Testis (tissue), 2 donors: ENCODE measurements at regions not wholly inside any gene's neighbourhood (a gene's known extent, or its start where the extent isn't known, plus 50 kb on each side); places are given as distances from the start of the nearest gene placed in this dataset.

Experiments
- DNase-seq: peaks from one replicate; pipeline ENCODE4 v3.0.0-alpha.2; 2019
- H3K27ac ChIP-seq, 2 donors: fragments of 200-600 bp; sonication (generic); one replicate each; pipeline ENCODE4 v1.5.1; 2019
- H3K27me3 ChIP-seq: fragments of 200-600 bp; sonication (generic); one replicate; pipeline ENCODE4 v1.5.1; 2019
- H3K36me3 ChIP-seq: fragments of 200-600 bp; sonication (generic); one replicate; pipeline ENCODE4 v1.5.1; 2017; ENCODE audit warnings: low read depth; ENCODE audit errors: missing control alignments
- H3K4me1 ChIP-seq: fragments of 200-600 bp; sonication (generic); one replicate; pipeline ENCODE4 v1.5.1; 2019
- H3K4me3 ChIP-seq, 2 donors: fragments of 200-600 bp; sonication (generic); one replicate each; pipeline ENCODE4 v1.5.1; 2017 to 2019
- H3K9me3 ChIP-seq: fragments of 200-600 bp; sonication (generic); one replicate; pipeline ENCODE4 v1.5.1; 2017
- POLR2A ChIP-seq: fragments of 450-650 bp; IDR thresholded peaks from one replicate; pipeline ENCODE4 v1.6.1; 2017; ENCODE audit warnings: antibody characterized with exemption, mild to moderate bottlenecking, moderate library complexity
- WGBS, 2 donors: methylation state at CpG; one replicate each; pipeline ENCODE4 v1.1.5; 2018; 5-methylcytosine and 5-hydroxymethylcytosine counted together
- intact Hi-C: fragments of 100-400 bp; cut with DNase I; formaldehyde crosslinking; loops from one replicate; pipeline ENCODE4 v1.15.1; 2023; ENCODE audit warnings: low total_unique reads
- TF ChIP-seq, protein P1 (sequence below), 3 experiments: fragments of 450-650 bp in 2 of 3; fragments of 200-600 bp in 1 of 3; sonication (generic) in 1 of 3; IDR thresholded peaks; one replicate each; pipeline ENCODE4 v1.5.1; 2016 to 2019; ENCODE audit warnings: antibody characterized with exemption in 3 of 3, mild to moderate bottlenecking in 2 of 3, moderate library complexity in 1 of 3

DNA sequence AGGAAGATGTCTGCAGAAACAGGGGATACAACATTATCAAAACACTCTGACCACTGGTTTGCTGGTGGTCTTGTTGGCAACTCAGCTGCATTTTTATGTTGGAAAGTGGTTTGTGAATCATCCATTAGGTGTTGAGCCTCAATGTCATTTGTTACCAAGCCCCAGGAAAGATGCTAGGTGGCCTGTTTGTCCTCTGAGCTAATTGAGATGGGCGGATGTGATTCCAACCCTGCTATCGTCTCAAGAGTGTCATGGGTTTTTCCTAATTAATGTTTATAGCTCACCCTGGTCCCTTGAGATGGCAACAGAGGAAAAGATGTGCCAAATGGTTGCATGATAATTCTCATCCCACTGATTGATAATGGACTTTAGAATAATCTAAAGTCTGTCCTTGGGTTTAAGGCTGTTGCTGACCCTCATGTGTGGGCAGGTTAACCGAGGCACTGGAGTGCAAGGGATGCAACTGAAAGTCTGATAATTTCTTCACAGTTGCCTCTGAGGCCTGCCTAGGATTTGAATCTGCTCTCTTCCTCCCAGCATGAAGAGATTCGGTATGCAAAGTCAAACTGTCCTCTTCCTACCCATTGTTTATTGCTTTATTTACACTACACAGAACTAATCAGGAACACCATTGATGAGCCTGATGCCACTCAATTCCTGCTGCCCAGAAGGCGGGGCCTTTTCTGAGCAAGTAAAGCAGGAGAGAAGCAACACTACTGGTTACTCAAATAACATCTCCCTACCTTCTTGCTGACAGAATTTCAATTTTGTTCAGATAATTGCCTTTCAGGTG, 166.2 kb upstream of the TBC1D5 start:
- intact Hi-C loops, result no loop called here
- H3K27ac ChIP-seq, result no peak overlapping the region
- 72 to 77% methylated on average over 5 of the region's 5 CpGs for WGBS, 2 donors
- H3K4me3 ChIP-seq, result no peak overlapping the region
- H3K36me3 ChIP-seq, result no peaks in the 10 kb centered on the region
- no peaks in the 10 kb centered on the region for H3K27me3 ChIP-seq
- H3K4me1 ChIP-seq, result no peaks in the 10 kb centered on the region
- no peak for DNase-seq
- TF ChIP-seq POLR2A, result no peak
- TF ChIP-seq, protein P1, sequence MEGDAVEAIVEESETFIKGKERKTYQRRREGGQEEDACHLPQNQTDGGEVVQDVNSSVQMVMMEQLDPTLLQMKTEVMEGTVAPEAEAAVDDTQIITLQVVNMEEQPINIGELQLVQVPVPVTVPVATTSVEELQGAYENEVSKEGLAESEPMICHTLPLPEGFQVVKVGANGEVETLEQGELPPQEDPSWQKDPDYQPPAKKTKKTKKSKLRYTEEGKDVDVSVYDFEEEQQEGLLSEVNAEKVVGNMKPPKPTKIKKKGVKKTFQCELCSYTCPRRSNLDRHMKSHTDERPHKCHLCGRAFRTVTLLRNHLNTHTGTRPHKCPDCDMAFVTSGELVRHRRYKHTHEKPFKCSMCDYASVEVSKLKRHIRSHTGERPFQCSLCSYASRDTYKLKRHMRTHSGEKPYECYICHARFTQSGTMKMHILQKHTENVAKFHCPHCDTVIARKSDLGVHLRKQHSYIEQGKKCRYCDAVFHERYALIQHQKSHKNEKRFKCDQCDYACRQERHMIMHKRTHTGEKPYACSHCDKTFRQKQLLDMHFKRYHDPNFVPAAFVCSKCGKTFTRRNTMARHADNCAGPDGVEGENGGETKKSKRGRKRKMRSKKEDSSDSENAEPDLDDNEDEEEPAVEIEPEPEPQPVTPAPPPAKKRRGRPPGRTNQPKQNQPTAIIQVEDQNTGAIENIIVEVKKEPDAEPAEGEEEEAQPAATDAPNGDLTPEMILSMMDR (IDR thresholded peaks at IDR 0.05), result no peak
- no peaks in the 10 kb centered on the region for H3K9me3 ChIP-seq

DNA sequence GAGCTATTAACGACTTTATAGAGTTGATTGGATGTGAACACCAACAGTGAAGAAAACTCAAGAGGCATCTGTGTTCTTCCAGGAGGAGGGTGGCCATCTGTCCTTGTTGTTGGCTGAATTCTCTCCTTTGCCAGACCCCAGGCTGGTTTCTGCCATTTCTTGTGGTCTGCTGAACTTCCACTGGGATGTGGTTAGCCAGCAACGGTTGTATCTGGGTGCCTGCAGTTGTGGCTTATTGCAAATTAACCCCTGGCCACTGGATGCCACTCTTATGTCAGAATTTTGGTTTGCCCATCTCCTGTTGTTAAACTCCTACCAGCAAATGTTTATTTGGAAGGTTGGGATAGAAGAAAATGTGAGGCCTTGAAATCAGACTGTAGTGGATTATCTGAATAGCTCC, 163.6 kb upstream of the TBC1D5 start:
- WGBS, 2 donors, result 49 to 56% methylated on average over 2 of the region's 2 CpGs
- Histone ChIP-seq H3K36me3 (no peaks in the 10 kb centered on the region), H3K27ac (no peak overlapping the region), H3K4me3 (no peak overlapping the region), H3K27me3 (no peaks in the 10 kb centered on the region), H3K4me1 (no peaks in the 10 kb centered on the region), H3K9me3 (no peaks in the 10 kb centered on the region)
- no peak for DNase-seq
- intact Hi-C loops, result no loop called here
- no peak for TF ChIP-seq POLR2A
- TF ChIP-seq, protein P1 (IDR thresholded peaks at IDR 0.05), result no peak

DNA sequence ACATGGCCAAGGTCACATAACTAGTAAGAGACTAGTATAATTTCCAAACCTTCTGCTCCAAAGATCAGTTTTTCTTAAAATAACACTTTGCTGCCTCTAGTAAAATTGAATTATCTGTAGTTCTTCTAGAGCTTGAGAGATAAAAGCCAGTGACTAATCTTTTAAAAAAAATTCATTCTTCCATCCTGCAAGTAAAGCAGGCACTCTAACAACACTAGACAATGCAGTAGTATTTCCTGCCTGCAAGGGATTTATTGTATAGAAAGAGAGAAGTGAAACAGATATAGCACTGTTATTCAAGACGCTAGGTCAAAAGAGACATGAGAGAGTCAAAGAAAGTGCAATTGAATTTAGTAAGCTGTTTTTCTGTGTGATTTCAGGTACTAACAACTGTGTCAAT, 159.5 kb upstream of the TBC1D5 start:
- Histone ChIP-seq H3K27ac (no peak overlapping the region), H3K4me1 (no peaks in the 10 kb centered on the region), H3K27me3 (no peaks in the 10 kb centered on the region), H3K9me3 (no peaks in the 10 kb centered on the region), H3K36me3 (no peaks in the 10 kb centered on the region), H3K4me3 (no peak overlapping the region)
- no peak for TF ChIP-seq POLR2A
- TF ChIP-seq, protein P1 (IDR thresholded peaks at IDR 0.05), result no peak
- WGBS, 2 donors, result 29 to 50% methylated on average over 1 of the region's 1 CpG
- DNase-seq, result no peak
- intact Hi-C loops, result no loop called here

DNA sequence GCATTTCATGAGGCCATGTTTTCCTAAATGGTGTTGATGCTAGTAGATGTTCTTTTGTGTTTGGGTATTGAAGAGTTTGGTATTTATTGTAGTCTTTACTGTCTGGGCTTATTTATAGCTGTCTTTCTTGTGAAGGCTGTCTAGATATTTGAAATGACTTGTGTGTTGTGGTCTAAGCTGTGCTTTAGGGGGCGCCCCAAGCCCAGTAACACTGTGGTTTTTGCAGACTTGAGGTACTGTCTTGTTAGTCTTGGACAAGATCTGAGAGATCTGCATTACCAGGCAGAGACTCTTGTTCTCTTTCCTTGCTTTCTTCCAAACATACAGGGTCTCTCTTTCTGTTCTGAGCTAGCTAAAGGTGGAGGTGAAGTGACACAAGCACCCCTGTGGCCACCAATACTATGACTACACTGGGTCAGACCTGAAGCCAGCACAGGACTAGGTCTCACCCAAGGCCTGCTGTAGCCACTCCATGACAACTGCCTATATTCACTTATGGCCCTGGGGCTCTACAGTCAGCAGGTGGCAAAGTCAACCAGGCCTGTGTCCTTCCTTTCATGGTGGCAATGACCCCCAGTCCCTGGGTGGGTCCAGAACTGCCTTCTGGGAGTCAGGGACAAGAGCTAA, 152.1 kb upstream of the TBC1D5 start:
- no peak for TF ChIP-seq POLR2A
- TF ChIP-seq, protein P1 (IDR thresholded peaks at IDR 0.05), result no peak
- intact Hi-C loops, result no loop called here

More for the DNA sequence above, 152.1 kb upstream of the TBC1D5 start:
- no peaks in the 10 kb centered on the region for H3K27me3 ChIP-seq
- no peaks in the 10 kb centered on the region for H3K36me3 ChIP-seq
- no peak overlapping the region for H3K27ac ChIP-seq
- no peak overlapping the region for H3K4me3 ChIP-seq
- H3K4me1 ChIP-seq, result no peaks in the 10 kb centered on the region
- 30 to 56% methylated on average over 1 of the region's 1 CpG for WGBS, 2 donors
- no peaks in the 10 kb centered on the region for H3K9me3 ChIP-seq
- no peak for DNase-seq
